BE2C (cell line): ENCODE measurements at regions not wholly inside any gene's neighbourhood (a gene's known extent, or its start where the extent isn't known, plus 50 kb on each side); places are given as distances from the start of the nearest gene placed in this dataset.

ENCODE experiments used
- DNase-seq: peaks from one replicate; pipeline ENCODE4 v3.0.0-alpha.2; 2020
- H3K27me3 ChIP-seq: fragments of 250-450 bp; sonication (Bioruptor Pico); 2 replicates; pipeline ENCODE4 v1.5.1; 2020; ENCODE audit warnings: mild to moderate bottlenecking
- H3K36me3 ChIP-seq: fragments of 250-450 bp; sonication (Bioruptor Pico); 2 replicates; pipeline ENCODE4 v1.5.1; 2020; ENCODE audit warnings: mild to moderate bottlenecking
- H3K4me1 ChIP-seq: fragments of 250-450 bp; sonication (Bioruptor Pico); 2 replicates; pipeline ENCODE4 v1.5.1; 2020
- H3K4me3 ChIP-seq: 2 replicates; pipeline ENCODE4 v1.5.1; 2011; ENCODE audit warnings: low read depth, low read length
- H3K9me3 ChIP-seq: fragments of 250-450 bp; sonication (Bioruptor Pico); 2 replicates; pipeline ENCODE4 v1.5.1; 2020
- TF ChIP-seq, protein P1 (sequence below): IDR thresholded peaks from 2 replicates; pipeline ENCODE4 v1.5.1; 2012; ENCODE audit warnings: mild to moderate bottlenecking, low read depth, low read length

DNA sequence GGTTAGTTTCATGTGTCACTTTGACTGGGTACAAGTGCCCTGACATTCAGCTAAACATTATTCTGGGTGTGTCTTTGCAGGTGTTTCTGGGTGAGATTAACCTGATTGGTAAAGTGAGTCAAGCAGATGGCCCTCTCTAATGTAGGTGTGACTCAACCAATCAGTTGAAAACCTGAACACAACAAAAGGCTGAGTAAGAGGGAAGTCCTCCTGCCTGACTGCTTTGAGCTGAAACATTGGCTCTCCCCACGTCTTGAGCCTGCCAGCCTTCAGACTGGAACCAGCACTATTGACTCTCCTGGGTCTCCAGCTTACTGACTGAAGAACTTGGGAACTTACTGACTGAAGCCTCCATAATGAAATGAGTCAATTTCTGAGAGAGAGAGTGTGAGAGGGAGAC lies 70.0 kb upstream of the C21orf91 start:
- H3K4me1 ChIP-seq = no peaks in the 10 kb centered on the region
- H3K4me3 ChIP-seq = no peak overlapping the region
- no peaks in the 10 kb centered on the region for H3K36me3 ChIP-seq
- TF ChIP-seq, protein P1, sequence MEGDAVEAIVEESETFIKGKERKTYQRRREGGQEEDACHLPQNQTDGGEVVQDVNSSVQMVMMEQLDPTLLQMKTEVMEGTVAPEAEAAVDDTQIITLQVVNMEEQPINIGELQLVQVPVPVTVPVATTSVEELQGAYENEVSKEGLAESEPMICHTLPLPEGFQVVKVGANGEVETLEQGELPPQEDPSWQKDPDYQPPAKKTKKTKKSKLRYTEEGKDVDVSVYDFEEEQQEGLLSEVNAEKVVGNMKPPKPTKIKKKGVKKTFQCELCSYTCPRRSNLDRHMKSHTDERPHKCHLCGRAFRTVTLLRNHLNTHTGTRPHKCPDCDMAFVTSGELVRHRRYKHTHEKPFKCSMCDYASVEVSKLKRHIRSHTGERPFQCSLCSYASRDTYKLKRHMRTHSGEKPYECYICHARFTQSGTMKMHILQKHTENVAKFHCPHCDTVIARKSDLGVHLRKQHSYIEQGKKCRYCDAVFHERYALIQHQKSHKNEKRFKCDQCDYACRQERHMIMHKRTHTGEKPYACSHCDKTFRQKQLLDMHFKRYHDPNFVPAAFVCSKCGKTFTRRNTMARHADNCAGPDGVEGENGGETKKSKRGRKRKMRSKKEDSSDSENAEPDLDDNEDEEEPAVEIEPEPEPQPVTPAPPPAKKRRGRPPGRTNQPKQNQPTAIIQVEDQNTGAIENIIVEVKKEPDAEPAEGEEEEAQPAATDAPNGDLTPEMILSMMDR = no peak
- DNase-seq = no peak
- H3K9me3 ChIP-seq = no peaks in the 10 kb centered on the region
- no peaks in the 10 kb centered on the region for H3K27me3 ChIP-seq

DNA sequence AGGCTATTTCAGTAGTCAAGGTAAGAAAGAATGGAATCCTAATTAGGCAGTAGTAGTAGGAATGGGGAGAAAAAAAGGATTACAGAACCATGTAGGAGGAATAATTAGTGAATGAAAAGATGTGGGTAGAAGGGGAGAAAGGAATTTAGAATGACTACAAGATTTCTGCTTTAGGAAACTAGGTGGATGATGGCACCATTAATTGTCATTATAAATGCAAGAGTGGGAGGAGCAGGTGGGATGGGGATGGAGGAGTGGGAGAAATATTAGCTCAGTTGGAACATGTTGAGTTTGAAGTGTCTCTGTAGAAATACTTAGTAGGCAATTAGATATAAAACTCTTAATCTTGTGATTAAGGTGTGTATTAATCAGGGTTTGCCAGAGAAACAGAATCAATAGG lies 50.0 kb upstream of the C21orf91 start:
- H3K9me3 ChIP-seq = no peaks in the 10 kb centered on the region
- H3K4me3 ChIP-seq = no peak overlapping the region
- H3K27me3 ChIP-seq = no peaks in the 10 kb centered on the region
- H3K4me1 ChIP-seq = no peaks in the 10 kb centered on the region
- TF ChIP-seq, protein P1 = no peak
- no peaks in the 10 kb centered on the region for H3K36me3 ChIP-seq
- no peak for DNase-seq
